ENCODE measurements at regions not wholly inside any gene's neighbourhood (a gene's known extent, or its start where the extent isn't known, plus 50 kb on each side); places are given as distances from the start of the nearest gene placed in this dataset.
"Not testable (repeated sequence)": the region's sequence is repeated elsewhere in the genome, so short reads cannot be mapped to it uniquely, and the experiment has no call there.

DNA sequence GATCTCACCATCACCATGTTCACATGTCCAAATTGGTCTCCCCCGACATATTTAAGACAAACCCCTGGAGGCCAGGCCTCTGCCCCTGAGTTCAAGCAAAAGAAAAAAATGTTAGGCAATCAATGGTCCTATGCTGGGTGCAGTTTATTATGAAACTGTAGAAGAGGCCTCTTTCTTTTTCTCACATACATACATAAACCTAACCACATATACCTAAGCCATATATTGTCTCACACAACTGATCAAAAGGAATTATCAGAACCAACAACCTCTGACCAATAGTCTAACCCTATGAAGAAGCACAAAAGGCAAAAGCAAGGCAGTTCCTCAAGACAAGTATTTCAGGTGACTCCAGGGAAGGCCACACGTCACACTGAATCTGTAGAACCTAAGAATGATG lies 49.9 kb downstream of the ILRUN start:
- intact Hi-C loops (cut with micrococcal nuclease): no loop called here

DNA sequence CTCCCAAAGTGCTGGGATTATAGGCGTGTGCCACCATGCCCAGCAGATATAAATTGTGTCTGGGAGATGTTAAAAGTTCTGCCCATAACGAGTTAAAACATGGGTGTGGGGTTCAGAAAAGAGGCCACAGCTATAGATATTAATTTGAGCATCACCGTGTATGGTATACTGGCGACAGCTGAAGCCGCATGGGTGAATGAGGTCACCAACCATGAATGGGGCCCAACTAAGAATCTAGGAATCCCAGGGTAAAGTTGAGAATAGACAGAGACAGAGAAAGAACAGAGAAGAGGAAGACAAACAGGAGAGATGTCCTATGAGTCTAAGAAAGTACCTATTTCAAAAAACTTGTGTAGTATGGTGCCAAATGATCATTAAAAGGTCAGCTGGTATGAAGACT lies 50.9 kb downstream of the ILRUN start:
- intact Hi-C loops (cut with micrococcal nuclease): no loop called here

- intact Hi-C loops (cut with micrococcal nuclease): no loop called here
Observed at GRCh38 chr6:34644716-34645115, 51.9 kb downstream of the ILRUN start.

- intact Hi-C loops (cut with micrococcal nuclease): no loop called here
Observed at GRCh38 chr6:34642427-34642826, 54.1 kb downstream of the ILRUN start.

DNA sequence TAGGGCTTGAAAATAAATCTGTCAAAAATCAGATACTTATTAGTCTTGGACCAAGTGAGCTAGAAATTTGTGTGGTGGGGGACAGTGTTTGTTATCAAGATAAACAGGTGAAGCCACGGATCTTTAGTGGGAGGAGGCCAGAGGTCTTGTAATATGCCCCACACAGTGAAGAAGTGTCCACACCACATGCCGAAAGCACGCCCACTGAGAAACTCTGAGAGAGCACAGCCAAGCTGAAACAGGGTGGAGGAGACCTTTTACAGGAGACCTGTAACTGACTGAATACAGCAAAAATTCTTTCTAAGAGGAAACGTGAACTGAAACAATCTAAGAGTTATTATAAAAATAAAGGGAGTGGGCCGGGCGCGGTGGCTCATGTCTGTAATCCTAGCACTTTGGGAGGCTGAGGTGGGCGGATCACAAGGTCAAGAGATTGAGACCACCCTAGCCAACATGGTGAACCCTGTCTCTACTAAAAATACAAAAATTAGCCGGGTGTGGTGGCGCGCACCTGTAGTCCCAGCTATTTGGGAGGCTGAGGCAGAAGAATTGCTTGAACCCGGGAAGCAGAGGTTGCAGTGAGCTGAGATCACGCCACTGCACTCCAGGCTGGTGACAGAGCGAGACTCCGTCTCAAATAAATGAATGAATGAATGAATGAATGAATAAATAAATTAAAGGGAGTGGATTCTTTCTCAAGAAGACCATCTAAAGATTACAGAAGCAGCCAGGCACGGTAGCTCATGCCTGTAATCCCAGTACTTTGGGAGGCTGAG lies 56.3 kb downstream of the ILRUN start:
- intact Hi-C loops (cut with micrococcal nuclease): not testable (repeated sequence)

GRCh38 chr6:34638834-34639736 lies 57.5 kb downstream of the ILRUN start:
- intact Hi-C loops (cut with micrococcal nuclease): no loop called here

- intact Hi-C loops (cut with micrococcal nuclease): no loop called here
Observed at GRCh38 chr6:34633785-34634184, 62.8 kb downstream of the ILRUN start.

GRCh38 chr6:34633256-34633655 lies 63.3 kb downstream of the ILRUN start:
- intact Hi-C loops (cut with micrococcal nuclease): no loop called here

- intact Hi-C loops (cut with micrococcal nuclease): no loop called here
Observed at GRCh38 chr6:34630040-34630439, 66.5 kb downstream of the ILRUN start.

DNA sequence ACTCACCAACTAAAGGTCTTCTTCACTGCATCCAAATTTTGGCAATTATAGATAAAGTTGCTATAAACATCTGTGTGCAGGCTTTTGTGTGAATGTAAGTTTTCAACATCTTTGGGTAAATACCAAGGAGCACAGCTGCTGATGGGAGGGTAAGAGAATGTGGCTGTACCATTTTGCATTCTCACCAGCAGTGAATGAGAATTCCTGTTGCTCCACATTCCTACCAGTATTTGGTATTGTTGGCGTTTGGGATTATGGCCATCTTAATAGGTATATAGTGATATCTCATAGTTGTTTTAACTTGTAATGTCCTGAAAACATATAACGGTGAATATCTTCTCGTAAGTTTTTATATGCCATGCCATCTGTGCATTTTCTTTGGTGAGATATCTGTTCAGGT lies 69.3 kb downstream of the ILRUN start:
- intact Hi-C loops (cut with micrococcal nuclease): no loop called here

GRCh38 chr6:34618430-34619182 lies 62.5 kb upstream of the SPDEF start:
- intact Hi-C loops (cut with micrococcal nuclease): no loop called here

DNA sequence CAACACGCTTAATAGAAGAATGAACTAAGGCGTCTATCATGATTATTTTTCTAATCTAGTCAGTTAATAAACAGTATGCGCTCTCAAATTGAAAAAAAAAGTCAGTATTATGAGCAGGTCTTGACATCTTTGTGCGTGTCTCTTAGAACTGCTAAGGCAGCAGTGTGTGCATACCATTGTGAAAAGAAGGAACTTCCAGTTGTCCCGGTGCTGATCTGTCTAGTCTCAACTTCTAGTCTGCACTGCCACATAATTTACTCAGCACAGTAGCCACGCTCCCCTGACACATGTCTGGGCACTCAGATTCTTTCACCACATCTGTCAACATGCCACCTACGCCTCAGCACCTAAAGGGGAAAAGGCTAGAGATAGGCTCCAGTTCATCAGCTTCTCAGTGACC lies 61.1 kb upstream of the SPDEF start:
- intact Hi-C loops (cut with micrococcal nuclease): no loop called here

DNA sequence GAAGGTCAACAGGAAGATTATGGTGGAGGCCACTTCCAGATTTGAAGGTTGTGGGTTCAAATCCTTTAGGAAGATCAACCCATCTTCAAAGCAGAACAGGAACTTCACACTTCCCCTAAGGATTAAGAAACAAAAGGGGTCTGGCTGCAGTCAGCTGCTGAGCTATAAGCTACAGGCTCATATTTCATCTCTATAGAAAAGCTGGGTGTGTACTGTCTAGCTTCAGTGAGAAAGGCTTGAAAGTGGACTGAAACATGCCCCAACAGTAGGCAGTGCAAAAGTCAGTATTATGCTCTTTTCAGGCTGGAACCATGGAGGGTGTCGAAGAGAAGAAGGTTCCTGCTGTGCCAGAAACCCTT lies 60.1 kb upstream of the SPDEF start:
- intact Hi-C loops (cut with micrococcal nuclease): no loop called here

GRCh38 chr6:34615574-34616226 lies 59.6 kb upstream of the SPDEF start:
- intact Hi-C loops (cut with micrococcal nuclease): no loop called here

GRCh38 chr6:34610819-34611477 lies 54.8 kb upstream of the SPDEF start:
- intact Hi-C loops (cut with micrococcal nuclease): no loop called here

DNA sequence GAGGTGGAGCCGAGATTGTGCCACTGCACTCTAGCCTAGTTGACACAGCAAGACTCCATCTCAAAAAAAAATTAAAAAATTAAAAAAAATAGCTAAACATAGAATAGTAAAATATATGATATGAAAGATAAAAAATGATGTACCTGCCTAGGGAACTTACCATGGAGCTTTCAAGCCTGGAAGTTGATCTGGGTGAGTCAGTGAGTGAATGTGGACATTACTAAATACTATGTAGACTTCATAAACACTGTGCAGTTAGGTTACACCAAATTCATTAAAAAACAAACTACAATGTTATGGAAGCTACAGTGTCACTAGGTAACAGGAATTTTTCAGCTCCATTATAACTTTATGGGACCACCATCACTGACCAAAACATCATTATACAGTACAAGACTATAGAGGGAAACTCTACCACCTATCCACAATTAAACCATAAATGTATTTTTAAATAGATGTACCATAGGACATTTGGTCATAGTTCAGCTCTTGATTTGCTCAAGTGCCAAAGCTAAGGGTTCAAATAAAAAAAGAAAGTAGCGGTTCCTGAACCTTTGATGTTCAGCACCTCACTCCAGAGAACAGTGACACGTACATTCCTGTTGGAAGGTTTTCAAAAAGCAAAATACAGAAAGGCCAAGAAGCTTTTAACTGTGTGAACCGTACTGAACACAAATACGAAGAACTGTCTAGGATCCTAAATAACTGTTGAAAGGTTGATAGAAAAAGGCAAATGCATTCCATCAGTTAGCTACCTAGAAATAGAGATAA lies 52.4 kb upstream of the SPDEF start:
- intact Hi-C loops (cut with micrococcal nuclease): loop anchor here (1.0 kb wide), 8 partner anchors 81 to 444 kb away; partner anchors contain the start of genes RPS10, SMIM29 and SNRPC

GRCh38 chr6:34606477-34607265 lies 50.5 kb upstream of the SPDEF start:
- intact Hi-C loops (cut with micrococcal nuclease): no loop called here

Data from T-helper 1 cell treated with Interleukin-12 subunit alpha and Interleukin-12 subunit beta and Interleukin-4 antibody, amounts not matched to agents 30 ng/mL and 1 ng/mL, for 36 hours (primary cell).